ENCODE measurements at regions not wholly inside any gene's neighbourhood (a gene's known extent, or its start where the extent isn't known, plus 50 kb on each side); places are given as distances from the start of the nearest gene placed in this dataset.
"Not testable (repeated sequence)": the region's sequence is repeated elsewhere in the genome, so short reads cannot be mapped to it uniquely, and the experiment has no call there.

- no peak for DNase-seq
These were observed 141.7 kb upstream of the KCND2 start for GRCh38 chr7:120131096-120131839.

DNA sequence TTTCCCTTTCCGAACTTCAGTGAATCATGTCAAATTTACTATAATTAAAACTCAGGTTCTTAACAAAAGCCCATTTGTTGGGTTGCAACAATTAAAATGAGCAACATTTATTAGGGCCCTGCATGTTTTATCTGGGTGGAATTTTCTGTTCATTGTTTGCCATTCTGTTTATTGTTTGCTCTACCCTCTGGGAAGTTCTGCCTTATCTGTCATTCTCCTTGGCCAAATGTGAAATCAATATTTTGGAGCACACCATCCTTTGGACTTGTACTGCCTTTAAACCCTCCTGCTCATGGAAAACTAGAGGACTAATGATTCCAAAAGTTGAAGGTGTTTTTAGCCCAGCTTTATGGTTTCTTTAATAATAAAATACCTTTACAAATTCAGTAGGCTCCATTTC is 134.5 kb upstream of the KCND2 start:
- no peak for DNase-seq

DNA sequence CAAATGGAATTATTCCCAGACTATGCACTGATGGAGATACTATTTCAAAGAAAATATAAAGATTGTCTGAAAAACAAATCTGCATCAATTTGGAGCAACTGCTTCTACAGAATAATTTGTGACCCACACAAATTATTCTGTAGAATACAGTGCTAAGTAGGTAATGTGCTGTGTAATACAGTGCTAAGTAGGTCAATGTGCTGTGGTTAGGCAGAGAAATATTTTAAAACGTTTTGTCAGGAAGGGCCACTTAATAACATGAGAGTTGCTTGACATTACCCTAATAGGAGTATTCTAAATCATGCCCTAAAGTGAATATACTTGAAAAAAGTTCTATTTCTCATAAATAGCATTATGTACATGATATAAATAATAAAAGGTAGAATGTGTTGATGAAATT is 116.5 kb upstream of the KCND2 start:
- no peak for DNase-seq

DNA sequence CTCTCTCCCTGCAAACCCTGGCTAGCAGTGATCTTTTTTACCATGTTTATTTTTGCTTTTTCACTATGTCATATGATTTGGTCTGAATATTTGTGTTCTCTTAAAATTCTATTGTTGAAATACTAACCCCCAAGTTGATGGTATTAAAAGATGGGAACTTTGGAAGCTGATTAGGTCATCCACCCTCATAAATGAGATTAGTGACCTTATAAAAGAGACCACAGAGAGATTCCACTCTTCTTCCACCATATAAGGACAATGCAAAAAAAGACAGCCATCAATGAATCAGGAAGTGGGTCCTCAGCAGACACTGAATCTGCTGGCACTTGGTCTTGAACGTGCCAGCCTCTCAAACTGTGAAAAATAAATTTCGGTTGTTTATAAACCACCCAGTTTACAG is 112.8 kb upstream of the KCND2 start:
- DNase-seq, result no peak

GRCh38 chr7:120163449-120163848 is 109.5 kb upstream of the KCND2 start:
- DNase-seq, result no peak

DNA sequence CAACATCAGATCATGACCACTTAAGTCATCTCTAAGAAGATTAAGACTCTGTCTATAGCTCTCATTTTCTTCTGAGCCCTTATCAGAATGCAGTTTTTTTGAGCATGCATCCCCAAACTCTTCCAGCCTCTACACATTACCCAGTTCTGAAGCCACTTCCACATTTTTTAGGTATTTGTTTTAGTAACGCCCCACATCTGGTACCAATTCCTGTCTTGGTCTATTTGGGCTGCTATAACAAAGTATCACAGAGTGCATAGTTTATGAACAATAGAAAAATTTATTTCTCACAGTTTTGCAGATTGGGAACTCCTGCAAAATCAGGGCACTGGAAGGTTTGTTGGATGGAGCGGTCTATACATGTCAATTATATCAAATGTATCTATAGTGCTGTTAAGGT is 107.7 kb upstream of the KCND2 start:
- DNase-seq, result peak; percentile 47

DNA sequence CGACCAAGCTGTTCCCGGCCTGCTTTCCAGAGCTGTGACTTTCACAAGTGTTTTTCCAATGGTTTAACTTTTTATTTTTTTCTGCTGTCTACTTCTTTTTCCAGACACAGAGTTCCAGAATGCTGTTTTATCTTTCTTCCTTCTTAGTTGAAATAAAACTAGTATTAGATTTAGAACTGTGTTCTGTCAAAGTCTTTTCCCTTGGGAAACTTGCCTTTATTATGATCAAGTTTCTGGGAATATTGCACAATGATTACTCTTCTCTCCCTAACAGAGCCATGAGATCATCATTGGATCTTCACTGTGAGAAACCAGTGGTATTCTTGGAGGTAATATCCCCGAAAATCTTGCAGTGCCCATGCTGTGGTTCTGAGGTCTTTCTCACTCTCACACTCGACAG is 104.9 kb upstream of the KCND2 start:
- peak; percentile 75 for DNase-seq

DNA sequence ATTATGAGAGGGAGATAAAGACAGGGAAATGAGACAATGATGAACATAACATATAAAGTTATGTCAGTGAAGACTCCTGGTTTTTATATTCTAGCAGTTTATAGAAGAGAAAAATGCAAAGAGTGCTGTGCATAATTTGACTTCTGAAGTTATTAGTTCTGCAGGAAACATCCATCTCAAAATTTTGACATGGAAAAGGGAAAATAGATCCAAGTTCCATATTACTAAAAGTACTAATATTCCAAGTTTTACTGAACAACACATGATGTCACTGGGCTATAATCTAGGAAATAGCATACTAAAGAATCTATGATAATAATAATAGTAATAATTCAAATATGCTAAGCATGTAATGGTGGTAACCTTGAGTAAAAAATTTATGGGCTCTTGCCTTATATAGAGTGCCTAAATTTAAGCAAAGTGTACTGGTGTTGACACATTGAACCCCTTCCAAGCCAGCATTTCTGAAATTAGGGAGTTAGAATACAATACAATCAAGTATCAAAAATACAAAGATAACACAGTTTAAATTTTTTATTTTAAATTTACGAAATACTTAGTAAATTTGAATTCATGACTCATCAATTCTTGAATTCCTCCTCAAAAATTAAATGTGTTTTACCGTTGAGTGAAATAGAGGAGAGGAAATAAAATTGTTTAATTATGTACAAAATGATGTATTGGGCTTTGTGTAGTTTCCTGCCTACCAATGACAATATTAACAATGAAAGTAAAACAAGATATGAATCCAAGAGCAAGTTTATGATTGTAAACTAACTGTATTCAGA is 102.8 kb upstream of the KCND2 start:
- peak; percentile 65 for DNase-seq

GRCh38 chr7:120170834-120171233 is 102.1 kb upstream of the KCND2 start:
- peak; percentile 40 for DNase-seq

- DNase-seq, result no peak
These were observed 101.6 kb upstream of the KCND2 start for GRCh38 chr7:120171406-120171805.

DNA sequence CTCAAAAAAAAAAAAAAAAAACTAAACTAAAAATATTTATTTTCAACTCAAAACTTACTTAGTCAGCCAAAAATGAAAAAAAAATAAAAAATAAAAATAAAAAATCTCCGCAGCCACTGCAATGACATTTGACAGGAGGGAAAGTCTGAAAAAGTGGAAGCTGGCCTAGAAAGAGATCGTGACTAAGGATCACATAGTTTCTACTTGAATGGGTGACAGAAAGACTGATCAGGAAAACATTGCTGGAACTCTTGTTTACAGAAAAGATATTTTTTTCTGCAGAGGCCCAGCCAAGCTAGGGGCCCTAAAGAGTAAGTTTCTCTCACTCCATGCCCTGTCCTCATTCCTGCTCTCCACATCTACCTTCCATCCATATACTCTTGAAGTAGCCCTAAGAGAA is 92.8 kb upstream of the KCND2 start:
- no peak for DNase-seq

DNA sequence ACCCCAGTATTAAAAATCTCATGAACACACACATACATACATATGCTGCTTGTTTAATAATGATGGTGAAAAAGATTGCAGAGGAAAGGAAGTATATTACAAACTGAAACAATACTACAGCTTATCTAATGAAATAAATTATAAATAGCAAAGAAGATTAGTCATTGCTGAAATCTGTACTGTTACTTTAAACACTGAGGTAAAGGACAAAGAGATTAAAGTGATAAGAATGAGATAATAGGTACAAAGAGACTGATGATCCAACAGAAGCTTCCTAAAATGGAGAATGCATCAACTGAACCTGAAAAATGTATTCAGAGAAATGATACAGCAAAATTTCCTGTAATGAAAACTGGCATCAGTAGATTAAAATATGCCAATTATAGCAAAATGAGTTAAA is 91.5 kb upstream of the KCND2 start:
- no peak for DNase-seq

- peak; percentile 14 for DNase-seq
These were observed 88.1 kb upstream of the KCND2 start for GRCh38 chr7:120184866-120185265.

GRCh38 chr7:120185940-120186682 is 86.9 kb upstream of the KCND2 start:
- DNase-seq, result peak; percentile 20

DNA sequence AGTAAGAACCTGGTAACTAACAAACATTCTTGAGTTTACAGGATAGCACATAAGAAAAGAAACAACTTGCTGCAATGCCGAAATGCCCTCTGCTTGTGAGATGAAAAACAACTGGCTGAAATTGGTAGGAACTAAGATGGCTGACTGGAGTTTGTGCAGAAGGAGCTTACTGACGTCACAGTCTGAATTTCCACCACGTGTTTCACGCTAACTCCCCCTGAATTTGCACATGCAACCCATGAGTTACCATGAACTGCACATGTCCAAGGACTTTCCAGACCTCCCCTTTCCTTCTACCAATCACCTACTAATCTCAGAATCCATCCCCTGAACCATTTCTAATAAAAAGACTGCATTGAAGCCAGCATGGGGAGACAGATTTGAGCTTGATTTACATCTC is 86.3 kb upstream of the KCND2 start:
- DNase-seq, result no peak

DNA sequence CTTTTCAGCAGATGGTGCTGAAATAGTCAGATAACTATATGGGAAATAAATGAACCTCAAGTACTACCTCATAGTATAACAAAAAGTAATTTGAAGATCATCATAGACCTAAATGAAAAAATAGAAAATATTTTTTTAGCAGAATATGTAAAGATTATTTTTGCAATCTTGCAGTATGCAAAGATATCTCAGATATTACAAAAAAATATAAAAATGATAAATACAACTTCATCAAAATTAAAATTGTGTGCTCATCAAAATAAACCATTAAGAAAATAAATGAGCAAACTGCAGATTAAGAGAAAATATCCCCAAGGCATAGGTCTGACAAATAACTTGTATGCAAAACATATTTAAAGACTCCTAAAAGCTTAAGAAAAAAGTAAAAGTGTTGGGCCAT is 83.4 kb upstream of the KCND2 start:
- DNase-seq, result no peak

DNA sequence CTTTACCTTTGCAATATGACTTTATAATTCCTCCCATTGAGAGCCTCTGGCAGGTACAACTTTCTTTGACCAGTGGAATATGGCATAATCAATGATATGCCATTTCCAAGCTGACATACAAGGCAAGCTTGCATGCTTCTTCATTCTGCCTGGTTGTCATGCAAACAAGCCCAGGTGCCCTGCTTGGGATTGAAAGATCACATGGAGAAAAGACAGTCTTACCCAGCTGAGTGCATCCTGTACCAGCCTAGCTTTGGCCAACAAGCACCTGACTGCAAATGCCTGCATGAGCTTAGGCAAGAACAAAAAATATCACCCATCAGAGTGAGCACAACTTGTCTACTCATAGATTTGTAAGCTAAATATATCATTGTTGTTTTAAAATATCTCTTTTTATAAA is 82.9 kb upstream of the KCND2 start:
- DNase-seq, result no peak

GRCh38 chr7:120190566-120190965 is 82.4 kb upstream of the KCND2 start:
- no peak for DNase-seq

GRCh38 chr7:120191423-120191822 is 81.6 kb upstream of the KCND2 start:
- DNase-seq, result not testable (repeated sequence)

DNA sequence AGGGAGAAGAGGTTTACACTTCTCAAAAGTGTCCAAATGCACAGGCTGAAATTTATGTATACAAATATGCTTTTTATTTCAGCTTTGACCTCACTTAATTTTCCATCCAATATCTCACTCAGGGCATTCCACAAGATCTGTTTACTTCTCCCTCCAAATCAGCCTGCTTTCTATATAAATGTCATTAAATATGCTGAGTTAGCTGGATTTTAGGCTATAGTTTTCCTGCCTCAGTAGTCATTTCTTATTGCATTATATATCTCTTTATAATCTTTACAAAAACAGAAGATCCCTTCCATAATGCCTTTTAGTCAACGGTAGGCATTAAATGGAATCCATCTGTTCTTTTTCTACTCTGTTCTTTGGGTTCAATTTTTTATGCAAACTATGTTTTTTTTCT is 71.7 kb upstream of the KCND2 start:
- no peak for DNase-seq

- DNase-seq, result no peak
These were observed 67.9 kb upstream of the KCND2 start for GRCh38 chr7:120205101-120205500.

- no peak for DNase-seq
These were observed 65.9 kb upstream of the KCND2 start for GRCh38 chr7:120207037-120207436.

DNA sequence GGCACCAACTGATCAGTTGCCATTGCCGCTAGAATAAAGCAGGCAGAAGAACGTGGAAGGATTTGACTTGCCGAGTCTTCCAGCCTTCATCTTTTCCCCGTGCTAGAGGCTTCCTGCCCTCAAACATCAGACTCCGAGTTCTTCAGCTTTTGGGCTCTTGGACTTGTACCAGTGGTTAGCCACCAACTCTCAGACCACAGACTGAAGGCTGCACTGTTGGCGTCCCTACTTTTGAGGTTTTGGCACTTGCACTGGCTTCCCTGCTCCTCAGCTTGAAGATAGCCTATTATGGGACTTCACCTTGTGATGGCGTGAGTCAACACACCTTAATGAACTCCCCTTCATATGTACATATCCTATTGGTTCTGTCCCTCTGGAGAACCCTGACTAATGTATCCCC is 57.3 kb upstream of the KCND2 start:
- no peak for DNase-seq

DNA sequence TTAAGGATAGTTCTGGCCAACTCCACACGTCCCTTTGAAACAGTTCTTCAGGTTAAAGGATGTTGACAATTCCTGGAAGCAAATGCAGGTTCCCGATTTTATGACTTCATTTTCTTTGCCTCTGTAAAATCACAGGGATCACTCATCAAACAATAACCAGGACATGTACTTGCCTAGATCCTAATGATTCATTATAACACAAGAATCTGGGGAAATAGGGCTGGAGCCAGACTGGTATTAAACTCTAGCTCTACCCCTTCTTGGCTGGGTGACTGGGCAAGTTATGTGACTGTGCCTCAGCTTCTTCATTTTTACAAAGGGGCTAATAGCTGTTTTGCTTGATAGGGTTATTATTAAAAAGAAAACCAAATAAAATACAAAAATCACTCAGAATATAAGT is 56.0 kb upstream of the KCND2 start:
- DNase-seq, result no peak

Measured in fibroblast of skin of scalp (primary cell).